Neutrophil (primary cell): ENCODE measurements at regions not wholly inside any gene's neighbourhood (a gene's known extent, or its start where the extent isn't known, plus 50 kb on each side); places are given as distances from the start of the nearest gene placed in this dataset.

Source experiments
- H3K27ac ChIP-seq: fragments of 200-600 bp; sonication (generic); 2 replicates; pipeline ENCODE4 v1.5.1; 2016; ENCODE audit warnings: mild to moderate bottlenecking, moderate library complexity
- H3K27me3 ChIP-seq: fragments of 200-600 bp; sonication (generic); 2 replicates; pipeline ENCODE4 v1.6.0; 2016; ENCODE audit warnings: mild to moderate bottlenecking
- H3K36me3 ChIP-seq: fragments of 200-600 bp; sonication (generic); 2 replicates; pipeline ENCODE4 v1.5.1; 2017
- H3K4me1 ChIP-seq, 2 experiments: fragments of 200-600 bp in 1 of 2; sonication (generic) in 1 of 2; 1 replicate in 1 of 2; 2 replicates in 1 of 2; pipeline versions ENCODE4 v1.5.1 to v1.6.1; 2013 to 2016; ENCODE audit warnings: low read depth in 1 of 2, low read length in 1 of 2, mild to moderate bottlenecking in 1 of 2, moderate library complexity in 1 of 2; ENCODE audit not compliant: control insufficient read depth in 1 of 2, insufficient read depth in 1 of 2
- H3K4me3 ChIP-seq, 2 experiments: fragments of 200-600 bp in 1 of 2; sonication (generic) in 1 of 2; 1 replicate in 1 of 2; 2 replicates in 1 of 2; pipeline ENCODE4 v1.5.1; 2013 to 2016; ENCODE audit warnings: low read depth in 1 of 2, low read length in 1 of 2, mild to moderate bottlenecking in 1 of 2, moderate library complexity in 1 of 2
- H3K9me3 ChIP-seq: fragments of 200-600 bp; sonication (generic); 2 replicates; pipeline ENCODE4 v1.5.1; 2016
- CTCF ChIP-seq: fragments of 200-600 bp; sonication (generic); IDR thresholded peaks from 2 replicates; pipeline ENCODE4 v1.5.1; 2016; ENCODE audit warnings: antibody characterized with exemption

GRCh38 chr13:91277013-91277676 is 70.3 kb upstream of the MIR17HG start:
- Histone ChIP-seq H3K27ac (no peak overlapping the region), H3K4me3 (no peak overlapping the region), H3K9me3 (no peaks in the 10 kb centered on the region), H3K36me3 (no peaks in the 10 kb centered on the region), H3K27me3 (no peaks in the 10 kb centered on the region), H3K4me1 (no peaks in the 10 kb centered on the region)
- TF ChIP-seq CTCF = no peak

- Histone ChIP-seq H3K36me3 (no peaks in the 10 kb centered on the region), H3K4me3 (no peak overlapping the region), H3K27me3 (no peaks in the 10 kb centered on the region), H3K9me3 (no peaks in the 10 kb centered on the region), H3K27ac (no peak overlapping the region), H3K4me1 (no peaks in the 10 kb centered on the region)
- no peak for TF ChIP-seq CTCF
These were observed 69.2 kb upstream of the MIR17HG start for GRCh38 chr13:91278291-91278690.

GRCh38 chr13:91278888-91279287 is 68.6 kb upstream of the MIR17HG start:
- H3K27me3 ChIP-seq = no peaks in the 10 kb centered on the region

GRCh38 chr13:91280801-91281200 is 66.7 kb upstream of the MIR17HG start:
- no peak overlapping the region for H3K27ac ChIP-seq

More at GRCh38 chr13:91278888-91279287, 68.6 kb upstream of the MIR17HG start:
- no peak overlapping the region for H3K27ac ChIP-seq
- no peaks in the 10 kb centered on the region for H3K36me3 ChIP-seq
- no peaks in the 10 kb centered on the region for H3K4me1 ChIP-seq
- TF ChIP-seq CTCF = no peak
- H3K9me3 ChIP-seq = no peaks in the 10 kb centered on the region
- H3K4me3 ChIP-seq = no peak overlapping the region

GRCh38 chr13:91284335-91284734 is 63.2 kb upstream of the MIR17HG start:
- H3K27me3 ChIP-seq = no peaks in the 10 kb centered on the region
- no peak overlapping the region for H3K4me3 ChIP-seq
- H3K36me3 ChIP-seq = no peaks in the 10 kb centered on the region
- H3K9me3 ChIP-seq = no peaks in the 10 kb centered on the region
- no peak overlapping the region for H3K27ac ChIP-seq
- no peaks in the 10 kb centered on the region for H3K4me1 ChIP-seq
- TF ChIP-seq CTCF = no peak

More at GRCh38 chr13:91280801-91281200, 66.7 kb upstream of the MIR17HG start:
- H3K4me1 ChIP-seq = no peaks in the 10 kb centered on the region
- no peaks in the 10 kb centered on the region for H3K27me3 ChIP-seq
- TF ChIP-seq CTCF = no peak
- no peaks in the 10 kb centered on the region for H3K9me3 ChIP-seq
- no peak overlapping the region for H3K4me3 ChIP-seq
- H3K36me3 ChIP-seq = no peaks in the 10 kb centered on the region
